ENCODE measurements at regions not wholly inside any gene's neighbourhood (a gene's known extent, or its start where the extent isn't known, plus 50 kb on each side); places are given as distances from the start of the nearest gene placed in this dataset.

- no peak overlapping the region for H3K9ac ChIP-seq (ENCODE audit: insufficient read depth, low read length, poor library complexity, severe bottlenecking)
- no peak overlapping the region for H3K27ac ChIP-seq (ENCODE audit: low read depth in 1 of 2, low read length in 2 of 2)
- Mint-ChIP-seq H3K27me3 (ENCODE audit: low read depth in 3 of 3) (no peaks in the 10 kb centered on the region), H3K27ac (no peak overlapping the region), H3K4me3 (no peak overlapping the region), H3K4me1 (peaks cover 6% of the 10 kb centered on the region), H3K36me3 (no peaks in the 10 kb centered on the region), H3K9me3 (peaks cover 0 to 2% (median 0%) of the 10 kb centered on the region in 7 donors)
- no peaks in the 10 kb centered on the region for H3K9me3 ChIP-seq (replicated peaks in 1 of 2; ENCODE audit: control insufficient read depth in 1 of 2, insufficient read depth in 1 of 2, low read length in 2 of 2)
- no peak for TF ChIP-seq CTCF (IDR thresholded peaks at IDR 0.05)
- no peaks in the 10 kb centered on the region for H4K20me1 ChIP-seq (ENCODE audit: insufficient read depth, low read length)
- no peaks in the 10 kb centered on the region for H3K4me1 ChIP-seq (ENCODE audit: control insufficient read depth in 1 of 2, insufficient read depth in 2 of 2, low read length in 2 of 2)
- no peak overlapping the region for H2AFZ ChIP-seq (ENCODE audit: insufficient read depth, low read depth, low read length, poor library complexity, severe bottlenecking)
- DNase-seq: no peak
- intact Hi-C loops (cut with micrococcal nuclease): no loop called here
- H3K79me2 ChIP-seq (ENCODE audit: insufficient read depth, low read length): no peaks in the 10 kb centered on the region
- H3K27me3 ChIP-seq (ENCODE audit: control insufficient read depth in 2 of 2, insufficient read depth in 2 of 2, low read length in 2 of 2): no peaks in the 10 kb centered on the region
- H3K4me3 ChIP-seq (replicated peaks in 1 of 3; ENCODE audit: low read depth in 2 of 3, low read length in 3 of 3): no peak overlapping the region
- no peaks in the 10 kb centered on the region for H3K36me3 ChIP-seq (replicated peaks in 1 of 2; ENCODE audit: control insufficient read depth in 1 of 2, insufficient read depth in 2 of 2, low read length in 2 of 2)
- WGBS (ENCODE audit: insufficient coverage): 96% methylated on average over 4 of the region's 7 CpGs
- no peak overlapping the region for H3K4me2 ChIP-seq (replicated peaks; ENCODE audit: extremely low read depth, low read length, poor library complexity, severe bottlenecking)
These were observed 178.8 kb downstream of the DACT1 start for GRCh38 chr14:58816416-58817115.

- DNase-seq: no peak
- Mint-ChIP-seq H3K4me3 (no peak overlapping the region), H3K27ac (no peak overlapping the region), H3K27me3 (ENCODE audit: low read depth in 3 of 3) (no peaks in the 10 kb centered on the region), H3K9me3 (peaks cover 0 to 2% (median 0%) of the 10 kb centered on the region in 7 donors), H3K4me1 (peaks cover 6% of the 10 kb centered on the region), H3K36me3 (no peaks in the 10 kb centered on the region)
- no peak for TF ChIP-seq CTCF (IDR thresholded peaks at IDR 0.05)
- Histone ChIP-seq H3K9ac (ENCODE audit: insufficient read depth, low read length, poor library complexity, severe bottlenecking) (no peak overlapping the region), H3K27ac (ENCODE audit: low read depth in 1 of 2, low read length in 2 of 2) (no peak overlapping the region), H3K36me3 (replicated peaks in 1 of 2; ENCODE audit: control insufficient read depth in 1 of 2, insufficient read depth in 2 of 2, low read length in 2 of 2) (no peaks in the 10 kb centered on the region), H3K79me2 (ENCODE audit: insufficient read depth, low read length) (no peaks in the 10 kb centered on the region), H3K4me1 (ENCODE audit: control insufficient read depth in 1 of 2, insufficient read depth in 2 of 2, low read length in 2 of 2) (no peaks in the 10 kb centered on the region), H3K4me3 (replicated peaks in 1 of 3; ENCODE audit: low read depth in 2 of 3, low read length in 3 of 3) (no peak overlapping the region), H3K4me2 (replicated peaks; ENCODE audit: extremely low read depth, low read length, poor library complexity, severe bottlenecking) (no peak overlapping the region), H2AFZ (ENCODE audit: insufficient read depth, low read depth, low read length, poor library complexity, severe bottlenecking) (no peak overlapping the region), H3K27me3 (ENCODE audit: control insufficient read depth in 2 of 2, insufficient read depth in 2 of 2, low read length in 2 of 2) (no peaks in the 10 kb centered on the region), H3K9me3 (replicated peaks in 1 of 2; ENCODE audit: control insufficient read depth in 1 of 2, insufficient read depth in 1 of 2, low read length in 2 of 2) (no peaks in the 10 kb centered on the region), H4K20me1 (ENCODE audit: insufficient read depth, low read length) (no peaks in the 10 kb centered on the region)
- WGBS (ENCODE audit: insufficient coverage): no CpG with 5 or more reads among the region's 1 CpG
- intact Hi-C loops (cut with micrococcal nuclease): no loop called here
These were observed 180.1 kb downstream of the DACT1 start for GRCh38 chr14:58817846-58818245.

Measured in CD14-positive monocyte (primary cell).